ENCODE measurements at regions not wholly inside any gene's neighbourhood (a gene's known extent, or its start where the extent isn't known, plus 50 kb on each side); places are given as distances from the start of the nearest gene placed in this dataset.
"Not testable (repeated sequence)": the region's sequence is repeated elsewhere in the genome, so short reads cannot be mapped to it uniquely, and the experiment has no call there.

GRCh38 chr18:10170375-10170774 lies 256.6 kb downstream of the VAPA start:
- no peak overlapping the region for H3K4me3 ChIP-seq
- H3K36me3 ChIP-seq, result no peaks in the 10 kb centered on the region
- no peaks in the 10 kb centered on the region for H3K9me3 ChIP-seq
- intact Hi-C loops (cut with DNase I), result no loop called here
- H3K27ac ChIP-seq, result no peak overlapping the region
- no peaks in the 10 kb centered on the region for H3K27me3 ChIP-seq
- DNase-seq (ENCODE audit: extremely low spot score in 2 of 2), result no peak
- no peaks in the 10 kb centered on the region for H3K4me1 ChIP-seq
- TF ChIP-seq POLR2A (IDR thresholded peaks at IDR 0.05) (no peak), CTCF (IDR thresholded peaks at IDR 0.05) (no peak), POLR2AphosphoS5 (IDR thresholded peaks at IDR 0.05; ENCODE audit: insufficient read depth in 1 of 2, low read depth in 1 of 2) (no peak)

GRCh38 chr18:10175333-10175732 lies 261.5 kb downstream of the VAPA start:
- DNase-seq (ENCODE audit: extremely low spot score in 2 of 2); H3K4me3 ChIP-seq; H3K27ac ChIP-seq; H3K9me3 ChIP-seq; intact Hi-C loops (cut with DNase I); H3K27me3 ChIP-seq; H3K36me3 ChIP-seq; H3K4me1 ChIP-seq: not testable (repeated sequence)

GRCh38 chr18:10179326-10179725 lies 265.5 kb downstream of the VAPA start:
- H3K4me3 ChIP-seq; DNase-seq (ENCODE audit: extremely low spot score in 2 of 2); H3K36me3 ChIP-seq; H3K27me3 ChIP-seq; intact Hi-C loops (cut with DNase I); H3K4me1 ChIP-seq; H3K9me3 ChIP-seq; H3K27ac ChIP-seq: not testable (repeated sequence)

- H3K27me3 ChIP-seq, result no peaks in the 10 kb centered on the region
- no peaks in the 10 kb centered on the region for H3K36me3 ChIP-seq
- H3K27ac ChIP-seq, result no peak overlapping the region
- TF ChIP-seq POLR2AphosphoS5 (IDR thresholded peaks at IDR 0.05; ENCODE audit: insufficient read depth in 1 of 2, low read depth in 1 of 2) (no peak), CTCF (IDR thresholded peaks at IDR 0.05) (no peak), POLR2A (IDR thresholded peaks at IDR 0.05) (no peak)
- H3K4me3 ChIP-seq, result no peak overlapping the region
- intact Hi-C loops (cut with DNase I), result no loop called here
- no peaks in the 10 kb centered on the region for H3K9me3 ChIP-seq
- no peaks in the 10 kb centered on the region for H3K4me1 ChIP-seq
- DNase-seq (ENCODE audit: extremely low spot score in 2 of 2), result no peak
These were observed 268.3 kb downstream of the VAPA start for GRCh38 chr18:10182009-10182624.

- no peaks in the 10 kb centered on the region for H3K27me3 ChIP-seq
- no peak for TF ChIP-seq POLR2A (IDR thresholded peaks at IDR 0.05)
- TF ChIP-seq CTCF (IDR thresholded peaks at IDR 0.05), result no peak
- TF ChIP-seq POLR2AphosphoS5 (IDR thresholded peaks at IDR 0.05; ENCODE audit: insufficient read depth in 1 of 2, low read depth in 1 of 2), result no peak
- H3K27ac ChIP-seq, result no peak overlapping the region
- no peak overlapping the region for H3K4me3 ChIP-seq
- intact Hi-C loops (cut with DNase I), result no loop called here
- H3K9me3 ChIP-seq, result no peaks in the 10 kb centered on the region
- DNase-seq (ENCODE audit: extremely low spot score in 2 of 2), result no peak
- H3K36me3 ChIP-seq, result no peaks in the 10 kb centered on the region
- H3K4me1 ChIP-seq, result no peaks in the 10 kb centered on the region
These were observed 269.7 kb upstream of the APCDD1 start for GRCh38 chr18:10184776-10185175.

GRCh38 chr18:10188971-10189810 lies 265.2 kb upstream of the APCDD1 start:
- Histone ChIP-seq H3K4me3 (no peak overlapping the region), H3K36me3 (no peaks in the 10 kb centered on the region), H3K9me3 (no peaks in the 10 kb centered on the region), H3K27me3 (no peaks in the 10 kb centered on the region), H3K4me1 (no peaks in the 10 kb centered on the region), H3K27ac (no peak overlapping the region)
- TF ChIP-seq POLR2A (IDR thresholded peaks at IDR 0.05) (no peak), POLR2AphosphoS5 (IDR thresholded peaks at IDR 0.05; ENCODE audit: insufficient read depth in 1 of 2, low read depth in 1 of 2) (no peak), CTCF (IDR thresholded peaks at IDR 0.05) (no peak)
- peak in 1 of 2 donors; percentile 69 for DNase-seq (ENCODE audit: extremely low spot score in 2 of 2)
- intact Hi-C loops (cut with DNase I), result no loop called here
